GM12878 (cell line): ENCODE measurements at regions not wholly inside any gene's neighbourhood (a gene's known extent, or its start where the extent isn't known, plus 50 kb on each side); places are given as distances from the start of the nearest gene placed in this dataset.

Experiments
- ATF3 ChIP-seq: IDR thresholded peaks from 2 replicates; pipeline ENCODE4 v1.6.1; 2011; ENCODE audit warnings: low read depth, mild to moderate bottlenecking, low read length, moderate library complexity, borderline replicate concordance; ENCODE audit errors: extremely low read depth
- ATF7 ChIP-seq: fragments of 450-650 bp; IDR thresholded peaks from 2 replicates; pipeline ENCODE4 v1.6.1; 2016; ENCODE audit warnings: low read depth, mild to moderate bottlenecking
- CBX3 ChIP-seq: fragments of 200-600 bp; sonication (generic); IDR thresholded peaks from 2 replicates; pipeline ENCODE4 v1.6.1; 2016; ENCODE audit warnings: low read depth, borderline replicate concordance
- CEBPB ChIP-seq, 2 experiments: fragments of 150-350 bp in 1 of 2; IDR thresholded peaks; 2 replicates each; pipeline ENCODE4 v1.6.1; 2012 to 2014; ENCODE audit warnings: low read depth in 2 of 2, low read length in 2 of 2, borderline replicate concordance in 1 of 2, inconsistent platforms in 1 of 2
- CEBPZ ChIP-seq: fragments of 150-350 bp; IDR thresholded peaks from 2 replicates; pipeline ENCODE4 v1.6.1; 2016; ENCODE audit warnings: low read depth, low read length
- CHD1 ChIP-seq: IDR thresholded peaks from 2 replicates; pipeline ENCODE4 v1.6.1; 2012; ENCODE audit warnings: low read depth, low read length, improper control_type of control experiment
- EGR1 ChIP-seq, 2 experiments: IDR thresholded peaks; 1 replicate in 1 of 2; 2 replicates in 1 of 2; pipeline ENCODE4 v1.6.1; 2011 to 2012; ENCODE audit warnings: low read depth in 2 of 2, low read length in 2 of 2, borderline replicate concordance in 1 of 2, mild to moderate bottlenecking in 1 of 2, moderate library complexity in 1 of 2
- JUND ChIP-seq: IDR thresholded peaks from 2 replicates; pipeline ENCODE4 v1.6.1; 2012; ENCODE audit warnings: low read depth, mild to moderate bottlenecking, low read length, improper control_type of control experiment, moderate library complexity
- KAT2A ChIP-seq: conservative IDR thresholded peaks from 2 replicates; pipeline ENCODE4 v1.6.1; 2011; ENCODE audit warnings: low read depth, low read length; ENCODE audit not compliant: control insufficient read depth
- MEF2B ChIP-seq: fragments of 450-650 bp; IDR thresholded peaks from 2 replicates; pipeline ENCODE4 v1.6.1; 2018; ENCODE audit warnings: mild to moderate bottlenecking, moderate library complexity; ENCODE audit not compliant: partially characterized antibody, poor library complexity, severe bottlenecking
- MLLT1 ChIP-seq: fragments of 450-650 bp; IDR thresholded peaks from 2 replicates; pipeline ENCODE4 v1.6.1; 2016; ENCODE audit warnings: mild to moderate bottlenecking
- MTA2 ChIP-seq: fragments of 450-650 bp; IDR thresholded peaks from 2 replicates; pipeline ENCODE4 v1.6.1; 2016; ENCODE audit warnings: low read depth, mild to moderate bottlenecking, moderate library complexity
- MTA3 ChIP-seq: IDR thresholded peaks from 2 replicates; pipeline ENCODE4 v1.6.1; 2012; ENCODE audit warnings: low read length, inconsistent platforms, borderline replicate concordance
- NBN ChIP-seq: fragments of 450-650 bp; IDR thresholded peaks from 2 replicates; pipeline ENCODE4 v1.6.1; 2016
- NFIC ChIP-seq: IDR thresholded peaks from 2 replicates; pipeline ENCODE4 v1.6.1; 2012; ENCODE audit warnings: low read depth, mild to moderate bottlenecking, inconsistent platforms, low read length, moderate library complexity
- PRDM15 ChIP-seq: fragments of 450-650 bp; formaldehyde crosslinking; IDR thresholded peaks from 2 replicates; pipeline ENCODE4 v1.4.0; 2020; ENCODE audit warnings: mild to moderate bottlenecking, moderate library complexity
- SMAD1 ChIP-seq: fragments of 450-650 bp; IDR thresholded peaks from 2 replicates; pipeline ENCODE4 v1.6.1; 2018; ENCODE audit warnings: mild to moderate bottlenecking, low read depth; ENCODE audit not compliant: partially characterized antibody
- SUZ12 ChIP-seq: fragments of 200-600 bp; sonication (generic); IDR thresholded peaks from one replicate; pipeline ENCODE4 v1.6.1; 2018; ENCODE audit warnings: antibody characterized with exemption, mild to moderate bottlenecking; ENCODE audit not compliant: unreplicated experiment
- TCF3 ChIP-seq: IDR thresholded peaks from 2 replicates; pipeline ENCODE4 v1.6.1; 2012; ENCODE audit warnings: low read depth, mild to moderate bottlenecking, low read length, borderline replicate concordance; ENCODE audit not compliant: insufficient read depth
- TCF7 ChIP-seq: IDR thresholded peaks from 2 replicates; pipeline ENCODE4 v1.6.1; 2014; ENCODE audit warnings: antibody characterized with exemption, borderline replicate concordance
- USF2 ChIP-seq: IDR thresholded peaks from 2 replicates; pipeline ENCODE4 v1.6.1; 2011; ENCODE audit warnings: low read depth, low read length, improper control_type of control experiment, borderline replicate concordance
- ZNF217 ChIP-seq: fragments of 450-650 bp; IDR thresholded peaks from 2 replicates; pipeline ENCODE4 v1.6.1; 2017; ENCODE audit warnings: antibody characterized with exemption, mild to moderate bottlenecking
- ZNF622 ChIP-seq: fragments of 450-650 bp; IDR thresholded peaks from 2 replicates; pipeline ENCODE4 v1.6.1; 2017; ENCODE audit warnings: mild to moderate bottlenecking, inconsistent platforms

- TF ChIP-seq USF2 (no peak), CEBPB (IDR thresholded peaks at IDR 0.05; ENCODE audit: borderline replicate concordance in 1 of 2, low read depth in 2 of 2, low read length in 2 of 2) (no peak), CEBPZ (no peak), NFIC (no peak), CBX3 (no peak), MLLT1 (no peak), NBN (no peak), ATF7 (no peak), ZNF217 (no peak), KAT2A (no peak), EGR1 (IDR thresholded peaks at IDR 0.05; ENCODE audit: borderline replicate concordance in 1 of 2, low read depth in 2 of 2, low read length in 2 of 2) (peak in 1 of 2 experiments; percentile 59; a peak in 1 of 3 replicates), TCF3 (no peak), SUZ12 (no peak), MTA2 (no peak), CHD1 (no peak), JUND (no peak), MEF2B (peak; percentile 47), ZNF622 (no peak), PRDM15 (CRISPR knock-in tag) (no peak), ATF3 (no peak), MTA3 (no peak), SMAD1 (no peak), TCF7 (no peak)
These were observed 91.5 kb downstream of the IER5 start (continued) for GRCh38 chr1:181179987-181180365.
